OCI-LY3 (cell line): ENCODE measurements at regions not wholly inside any gene's neighbourhood (a gene's known extent, or its start where the extent isn't known, plus 50 kb on each side); places are given as distances from the start of the nearest gene placed in this dataset.
"Not testable (repeated sequence)": the region's sequence is repeated elsewhere in the genome, so short reads cannot be mapped to it uniquely, and the experiment has no call there.

ENCODE experiments used
- EZH2phosphoT487 ChIP-seq: fragments of 200-600 bp; shearing (Covaris generic); IDR thresholded peaks from 2 replicates; pipeline ENCODE4 v1.6.1; 2018; ENCODE audit warnings: antibody characterized with exemption, mixed run types, low read depth
- TF ChIP-seq, protein P1 (sequence below): fragments of 200-600, 300-600 bp; sonication (generic); IDR thresholded peaks from 2 replicates; pipeline ENCODE4 v1.5.1; 2014; ENCODE audit warnings: antibody characterized with exemption, low read length, low read depth

DNA sequence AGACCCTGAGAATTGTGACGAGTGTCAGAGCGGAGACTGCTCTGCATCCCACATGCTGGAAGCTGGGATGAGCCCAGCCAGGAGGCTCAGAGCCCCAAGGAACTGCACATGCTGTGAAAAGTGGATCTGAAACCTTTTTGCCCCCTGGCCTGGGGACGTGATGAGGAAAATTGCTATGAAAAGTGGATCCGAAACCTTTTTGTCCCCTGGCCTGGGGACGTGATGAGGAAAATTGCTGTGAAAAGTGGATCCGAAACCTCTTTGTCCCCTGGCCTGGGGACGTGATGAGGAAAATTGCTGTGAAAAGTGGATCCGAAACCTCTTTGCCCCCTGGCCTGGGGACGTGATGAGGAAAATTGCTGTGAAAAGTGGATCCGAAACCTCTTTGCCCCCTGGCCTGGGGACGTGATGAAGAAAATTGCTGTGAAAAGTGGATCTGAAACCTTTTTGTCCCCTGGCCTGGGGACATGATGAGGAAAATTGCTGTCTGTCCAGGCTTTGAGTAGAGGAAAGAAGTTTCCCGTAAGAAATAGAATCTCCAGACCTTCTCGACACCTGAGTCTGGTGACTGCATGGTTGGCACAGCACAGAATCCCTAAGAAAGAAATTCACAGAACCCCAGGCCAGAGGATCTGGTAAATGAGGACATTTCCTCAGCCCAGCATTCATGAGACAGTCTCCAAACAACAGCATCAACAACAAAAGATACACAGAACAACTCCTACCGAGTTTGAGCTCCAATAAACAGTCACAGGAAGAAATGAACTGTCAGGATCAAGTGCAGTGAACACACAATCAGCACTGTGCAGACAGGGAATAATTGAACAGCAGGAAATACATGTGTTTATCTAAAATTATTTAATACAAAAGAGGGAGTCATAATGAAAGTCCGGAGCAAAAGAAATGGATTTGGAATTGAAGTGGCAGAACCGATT lies 188.8 kb downstream of the LAT start:
- TF ChIP-seq EZH2phosphoT487 = not testable (repeated sequence)
- TF ChIP-seq, protein P1, sequence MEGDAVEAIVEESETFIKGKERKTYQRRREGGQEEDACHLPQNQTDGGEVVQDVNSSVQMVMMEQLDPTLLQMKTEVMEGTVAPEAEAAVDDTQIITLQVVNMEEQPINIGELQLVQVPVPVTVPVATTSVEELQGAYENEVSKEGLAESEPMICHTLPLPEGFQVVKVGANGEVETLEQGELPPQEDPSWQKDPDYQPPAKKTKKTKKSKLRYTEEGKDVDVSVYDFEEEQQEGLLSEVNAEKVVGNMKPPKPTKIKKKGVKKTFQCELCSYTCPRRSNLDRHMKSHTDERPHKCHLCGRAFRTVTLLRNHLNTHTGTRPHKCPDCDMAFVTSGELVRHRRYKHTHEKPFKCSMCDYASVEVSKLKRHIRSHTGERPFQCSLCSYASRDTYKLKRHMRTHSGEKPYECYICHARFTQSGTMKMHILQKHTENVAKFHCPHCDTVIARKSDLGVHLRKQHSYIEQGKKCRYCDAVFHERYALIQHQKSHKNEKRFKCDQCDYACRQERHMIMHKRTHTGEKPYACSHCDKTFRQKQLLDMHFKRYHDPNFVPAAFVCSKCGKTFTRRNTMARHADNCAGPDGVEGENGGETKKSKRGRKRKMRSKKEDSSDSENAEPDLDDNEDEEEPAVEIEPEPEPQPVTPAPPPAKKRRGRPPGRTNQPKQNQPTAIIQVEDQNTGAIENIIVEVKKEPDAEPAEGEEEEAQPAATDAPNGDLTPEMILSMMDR = not testable (repeated sequence)
